Liver (tissue), 8 donors: ENCODE measurements at regions not wholly inside any gene's neighbourhood (a gene's known extent, or its start where the extent isn't known, plus 50 kb on each side); places are given as distances from the start of the nearest gene placed in this dataset.

Experiments
- DNase-seq: peaks from one replicate; pipeline ENCODE4 v3.0.0-alpha.2; 2017; ENCODE audit warnings: low spot score
- H3K27ac ChIP-seq, 2 donors: one replicate each; pipeline ENCODE4 v1.7.0; 2013; ENCODE audit warnings: inconsistent platforms in 2 of 2, low read length in 2 of 2, control low read depth in 1 of 2, low read depth in 1 of 2, mild to moderate bottlenecking in 1 of 2
- H3K27me3 ChIP-seq, 4 donors: one replicate each; pipeline versions ENCODE4 v1.6.1 to v1.7.0; 2013; ENCODE audit warnings: low read length in 3 of 4, inconsistent platforms in 1 of 4, mild to moderate bottlenecking in 1 of 4, moderate library complexity in 1 of 4; ENCODE audit not compliant: control insufficient read depth in 4 of 4, insufficient read depth in 4 of 4
- H3K36me3 ChIP-seq, 4 donors: one replicate each; pipeline versions ENCODE4 v1.6.1 to v1.7.0; 2013; ENCODE audit warnings: low read length in 3 of 4, mild to moderate bottlenecking in 3 of 4, low read depth in 1 of 4, moderate library complexity in 1 of 4; ENCODE audit not compliant: control insufficient read depth in 4 of 4, insufficient read depth in 3 of 4
- H3K4me1 ChIP-seq, 4 donors: one replicate each; pipeline versions ENCODE4 v1.6.1 to v1.7.0; 2013; ENCODE audit warnings: low read length in 3 of 4, mild to moderate bottlenecking in 3 of 4, moderate library complexity in 1 of 4; ENCODE audit not compliant: control insufficient read depth in 4 of 4, insufficient read depth in 4 of 4
- H3K4me3 ChIP-seq, 3 donors: one replicate each; pipeline versions ENCODE4 v1.6.1 to v1.7.0; 2013; ENCODE audit warnings: low read length in 3 of 3, control low read depth in 1 of 3, low read depth in 1 of 3, mild to moderate bottlenecking in 1 of 3
- H3K9ac ChIP-seq, 2 donors: one replicate each; pipeline ENCODE4 v1.7.0; 2013; ENCODE audit warnings: low read length in 2 of 2, mild to moderate bottlenecking in 2 of 2, moderate library complexity in 2 of 2, control low read depth in 1 of 2, low read depth in 1 of 2
- H3K9me3 ChIP-seq, 4 donors: one replicate each; pipeline versions ENCODE4 v1.6.1 to v1.7.0; 2013; ENCODE audit warnings: low read length in 3 of 4; ENCODE audit not compliant: control insufficient read depth in 4 of 4
- FOXA1 ChIP-seq: IDR thresholded peaks from 2 replicates; pipeline ENCODE4 v1.6.1; 2016; ENCODE audit warnings: antibody characterized with exemption
- GABPA ChIP-seq, 2 donors: IDR thresholded peaks in 1 of 2; conservative IDR thresholded peaks in 1 of 2; 2 replicates each; pipeline ENCODE4 v1.6.1; 2016; ENCODE audit warnings: antibody characterized with exemption in 2 of 2, mild to moderate bottlenecking in 1 of 2, moderate library complexity in 1 of 2
- HNF4A ChIP-seq, 2 donors: conservative IDR thresholded peaks; 2 replicates each; pipeline ENCODE4 v1.6.1; 2016; ENCODE audit warnings: antibody characterized with exemption in 2 of 2, mild to moderate bottlenecking in 2 of 2
- JUND ChIP-seq, 2 donors: IDR thresholded peaks; 2 replicates each; pipeline ENCODE4 v1.6.1; 2016; ENCODE audit warnings: antibody characterized with exemption in 2 of 2
- NR2F2 ChIP-seq: IDR thresholded peaks from 2 replicates; pipeline ENCODE4 v1.6.1; 2016; ENCODE audit warnings: antibody characterized with exemption
- RAD21 ChIP-seq, 2 donors: IDR thresholded peaks; 2 replicates each; pipeline ENCODE4 v1.6.1; 2016; ENCODE audit warnings: antibody characterized with exemption in 2 of 2, mild to moderate bottlenecking in 2 of 2
- RXRA ChIP-seq, 2 donors: IDR thresholded peaks; 2 replicates each; pipeline ENCODE4 v1.6.1; 2017 to 2018; ENCODE audit warnings: antibody characterized with exemption in 2 of 2, mild to moderate bottlenecking in 1 of 2
- SP1 ChIP-seq: IDR thresholded peaks from 2 replicates; pipeline ENCODE4 v1.6.1; 2018; ENCODE audit warnings: antibody characterized with exemption, mild to moderate bottlenecking
- TAF1 ChIP-seq: conservative IDR thresholded peaks from 2 replicates; pipeline ENCODE4 v1.6.1; 2016; ENCODE audit warnings: antibody characterized with exemption, mild to moderate bottlenecking
- YY1 ChIP-seq: IDR thresholded peaks from 2 replicates; pipeline ENCODE4 v1.6.1; 2016; ENCODE audit warnings: antibody characterized with exemption, mild to moderate bottlenecking
- WGBS: extraction: QIAGEN DNeasy Blood & Tissue Kit; methylation state at CpG from one replicate; pipeline ENCODE4 v1.1.7; 2013; 5-methylcytosine and 5-hydroxymethylcytosine counted together
- TF ChIP-seq, protein P1 (sequence below): IDR thresholded peaks from 2 replicates; pipeline ENCODE4 v1.6.1; 2016; ENCODE audit warnings: antibody characterized with exemption
- TF ChIP-seq, protein P2 (sequence below): IDR thresholded peaks from 2 replicates; pipeline ENCODE4 v1.6.1; 2016; ENCODE audit warnings: antibody characterized with exemption, mild to moderate bottlenecking
- TF ChIP-seq, protein P3 (sequence below): fragments of 150-350 bp; IDR thresholded peaks from 2 replicates; pipeline ENCODE4 v1.5.1; 2017; ENCODE audit warnings: improper control_type of control experiment, low read depth, low read length; ENCODE audit not compliant: missing input control
- donor health status: healthy.
- donor health status: healthy.
- donor health status: healthy.
- donor health status: healthy.
- donor health status: healthy.

DNA sequence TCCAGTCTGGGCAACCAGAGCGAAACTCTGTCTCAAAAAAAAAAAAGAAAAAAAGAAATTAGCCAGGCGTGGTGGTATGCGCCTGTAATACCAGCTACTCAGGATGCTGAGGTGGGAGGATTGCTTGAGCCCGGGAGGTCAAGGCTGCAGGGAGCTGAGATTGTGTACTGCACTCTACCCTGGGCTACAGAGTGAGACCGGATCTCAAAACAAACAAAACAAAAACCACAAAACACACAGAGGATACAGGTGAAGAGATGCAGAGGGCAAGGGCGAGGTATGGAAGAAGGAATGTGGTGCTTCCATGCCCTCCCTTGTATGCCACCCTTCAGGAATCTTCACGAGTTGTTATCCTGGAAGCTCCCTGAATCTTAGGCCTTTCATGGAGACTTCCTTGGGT lies 68.5 kb downstream of the NDUFS5 start:
- no peak for TF ChIP-seq JUND (IDR thresholded peaks at IDR 0.05)
- no peak for TF ChIP-seq FOXA1
- TF ChIP-seq YY1 = no peak
- TF ChIP-seq SP1 = no peak
- TF ChIP-seq RAD21 (IDR thresholded peaks at IDR 0.05) = no peak
- no peak for TF ChIP-seq TAF1
- TF ChIP-seq RXRA (IDR thresholded peaks at IDR 0.05) = no peak
- TF ChIP-seq, protein P1, sequence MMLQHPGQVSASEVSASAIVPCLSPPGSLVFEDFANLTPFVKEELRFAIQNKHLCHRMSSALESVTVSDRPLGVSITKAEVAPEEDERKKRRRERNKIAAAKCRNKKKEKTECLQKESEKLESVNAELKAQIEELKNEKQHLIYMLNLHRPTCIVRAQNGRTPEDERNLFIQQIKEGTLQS = no peak
- no peak for TF ChIP-seq HNF4A (conservative IDR thresholded peaks at IDR 0.05)
- TF ChIP-seq NR2F2 = no peak
- TF ChIP-seq, protein P2, sequence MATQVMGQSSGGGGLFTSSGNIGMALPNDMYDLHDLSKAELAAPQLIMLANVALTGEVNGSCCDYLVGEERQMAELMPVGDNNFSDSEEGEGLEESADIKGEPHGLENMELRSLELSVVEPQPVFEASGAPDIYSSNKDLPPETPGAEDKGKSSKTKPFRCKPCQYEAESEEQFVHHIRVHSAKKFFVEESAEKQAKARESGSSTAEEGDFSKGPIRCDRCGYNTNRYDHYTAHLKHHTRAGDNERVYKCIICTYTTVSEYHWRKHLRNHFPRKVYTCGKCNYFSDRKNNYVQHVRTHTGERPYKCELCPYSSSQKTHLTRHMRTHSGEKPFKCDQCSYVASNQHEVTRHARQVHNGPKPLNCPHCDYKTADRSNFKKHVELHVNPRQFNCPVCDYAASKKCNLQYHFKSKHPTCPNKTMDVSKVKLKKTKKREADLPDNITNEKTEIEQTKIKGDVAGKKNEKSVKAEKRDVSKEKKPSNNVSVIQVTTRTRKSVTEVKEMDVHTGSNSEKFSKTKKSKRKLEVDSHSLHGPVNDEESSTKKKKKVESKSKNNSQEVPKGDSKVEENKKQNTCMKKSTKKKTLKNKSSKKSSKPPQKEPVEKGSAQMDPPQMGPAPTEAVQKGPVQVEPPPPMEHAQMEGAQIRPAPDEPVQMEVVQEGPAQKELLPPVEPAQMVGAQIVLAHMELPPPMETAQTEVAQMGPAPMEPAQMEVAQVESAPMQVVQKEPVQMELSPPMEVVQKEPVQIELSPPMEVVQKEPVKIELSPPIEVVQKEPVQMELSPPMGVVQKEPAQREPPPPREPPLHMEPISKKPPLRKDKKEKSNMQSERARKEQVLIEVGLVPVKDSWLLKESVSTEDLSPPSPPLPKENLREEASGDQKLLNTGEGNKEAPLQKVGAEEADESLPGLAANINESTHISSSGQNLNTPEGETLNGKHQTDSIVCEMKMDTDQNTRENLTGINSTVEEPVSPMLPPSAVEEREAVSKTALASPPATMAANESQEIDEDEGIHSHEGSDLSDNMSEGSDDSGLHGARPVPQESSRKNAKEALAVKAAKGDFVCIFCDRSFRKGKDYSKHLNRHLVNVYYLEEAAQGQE = no peak
- TF ChIP-seq GABPA (IDR thresholded peaks at IDR 0.05 in 1 of 2, conservative IDR thresholded peaks at IDR 0.05 in 1 of 2) = no peak
- no peak overlapping the region for H3K27ac ChIP-seq
- no peaks in the 10 kb centered on the region for H3K9me3 ChIP-seq
- no peak overlapping the region for H3K9ac ChIP-seq
- H3K4me3 ChIP-seq = no peak overlapping the region
- DNase-seq = no peak
- H3K4me1 ChIP-seq = peaks cover 0 to 7% (median 6%) of the 10 kb centered on the region in 4 donors
- H3K36me3 ChIP-seq = no peaks in the 10 kb centered on the region
- no peaks in the 10 kb centered on the region for H3K27me3 ChIP-seq
- WGBS = 88% methylated on average over 7 of the region's 7 CpGs

DNA sequence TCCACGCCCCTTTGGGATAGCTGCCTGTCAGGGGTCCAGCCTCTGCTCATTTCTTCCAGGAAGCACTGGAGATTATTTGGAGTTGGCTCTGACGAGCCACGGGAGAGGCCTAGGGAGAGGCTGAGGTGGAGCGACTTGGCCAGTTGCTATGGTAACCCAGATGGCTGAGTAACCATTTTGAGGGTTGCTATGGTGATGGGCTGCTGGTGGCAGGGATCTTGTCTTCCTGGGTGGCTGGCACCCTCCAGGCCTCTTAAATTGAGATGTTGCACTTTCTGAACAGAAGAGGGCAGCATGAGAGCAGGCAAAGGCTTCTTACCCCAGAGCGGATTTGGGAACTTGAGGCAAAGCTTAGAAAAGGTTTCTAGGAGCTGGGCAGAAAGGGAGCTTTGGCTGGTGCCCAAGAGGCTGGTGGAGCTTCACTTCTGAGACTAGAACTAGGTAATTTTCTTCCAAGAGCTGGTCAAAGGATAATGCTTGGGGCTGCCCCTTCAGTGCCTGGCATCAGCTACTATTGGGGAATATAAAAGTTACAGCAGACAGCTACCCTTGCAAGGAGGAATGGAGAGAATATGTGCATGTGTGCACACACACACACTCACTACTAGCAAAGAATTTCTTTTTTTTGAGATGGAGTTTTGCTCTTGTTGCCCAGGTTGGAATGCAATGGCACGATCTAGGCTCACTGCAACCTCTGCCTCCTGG lies 72.5 kb downstream of the NDUFS5 start:
- H3K9ac ChIP-seq = no peak overlapping the region
- no peak for DNase-seq
- H3K4me1 ChIP-seq = peaks cover 0 to 3% (median under 1%) of the 10 kb centered on the region in 4 donors
- TF ChIP-seq RAD21 (IDR thresholded peaks at IDR 0.05) = peak; percentile 93 to 99
- no peak for TF ChIP-seq FOXA1
- no peak for TF ChIP-seq NR2F2
- no peak for TF ChIP-seq HNF4A (conservative IDR thresholded peaks at IDR 0.05)
- TF ChIP-seq, protein P3, sequence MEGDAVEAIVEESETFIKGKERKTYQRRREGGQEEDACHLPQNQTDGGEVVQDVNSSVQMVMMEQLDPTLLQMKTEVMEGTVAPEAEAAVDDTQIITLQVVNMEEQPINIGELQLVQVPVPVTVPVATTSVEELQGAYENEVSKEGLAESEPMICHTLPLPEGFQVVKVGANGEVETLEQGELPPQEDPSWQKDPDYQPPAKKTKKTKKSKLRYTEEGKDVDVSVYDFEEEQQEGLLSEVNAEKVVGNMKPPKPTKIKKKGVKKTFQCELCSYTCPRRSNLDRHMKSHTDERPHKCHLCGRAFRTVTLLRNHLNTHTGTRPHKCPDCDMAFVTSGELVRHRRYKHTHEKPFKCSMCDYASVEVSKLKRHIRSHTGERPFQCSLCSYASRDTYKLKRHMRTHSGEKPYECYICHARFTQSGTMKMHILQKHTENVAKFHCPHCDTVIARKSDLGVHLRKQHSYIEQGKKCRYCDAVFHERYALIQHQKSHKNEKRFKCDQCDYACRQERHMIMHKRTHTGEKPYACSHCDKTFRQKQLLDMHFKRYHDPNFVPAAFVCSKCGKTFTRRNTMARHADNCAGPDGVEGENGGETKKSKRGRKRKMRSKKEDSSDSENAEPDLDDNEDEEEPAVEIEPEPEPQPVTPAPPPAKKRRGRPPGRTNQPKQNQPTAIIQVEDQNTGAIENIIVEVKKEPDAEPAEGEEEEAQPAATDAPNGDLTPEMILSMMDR = peak; percentile 73
- TF ChIP-seq YY1 = peak; percentile 65
- H3K36me3 ChIP-seq = no peaks in the 10 kb centered on the region
- H3K27me3 ChIP-seq = no peaks in the 10 kb centered on the region
- H3K4me3 ChIP-seq = no peak overlapping the region
- H3K27ac ChIP-seq = no peak overlapping the region
- WGBS = 27% methylated on average over 6 of the region's 6 CpGs
- no peaks in the 10 kb centered on the region for H3K9me3 ChIP-seq
